HL-60 (cell line): ENCODE measurements at regions not wholly inside any gene's neighbourhood (a gene's known extent, or its start where the extent isn't known, plus 50 kb on each side); places are given as distances from the start of the nearest gene placed in this dataset.

Experiments
- GABPA ChIP-seq: IDR thresholded peaks from 2 replicates; pipeline ENCODE4 v1.6.1; 2012; ENCODE audit warnings: low read depth
- POLR2AphosphoS5 ChIP-seq: IDR thresholded peaks from 2 replicates; pipeline ENCODE4 v1.6.1; 2012; ENCODE audit warnings: low read depth
- REST ChIP-seq: IDR thresholded peaks from 2 replicates; pipeline ENCODE4 v1.6.1; 2012; ENCODE audit warnings: low read depth; ENCODE audit not compliant: insufficient replicate concordance
- SPI1 ChIP-seq: IDR thresholded peaks from 2 replicates; pipeline ENCODE4 v1.6.1; 2012; ENCODE audit warnings: low read depth, mild to moderate bottlenecking, borderline replicate concordance
- TF ChIP-seq, protein P1 (sequence below): IDR thresholded peaks from one replicate; pipeline ENCODE4 v1.5.1; 2011; ENCODE audit warnings: low read length, control low read depth, inconsistent platforms; ENCODE audit not compliant: insufficient read depth

- TF ChIP-seq, protein P1, sequence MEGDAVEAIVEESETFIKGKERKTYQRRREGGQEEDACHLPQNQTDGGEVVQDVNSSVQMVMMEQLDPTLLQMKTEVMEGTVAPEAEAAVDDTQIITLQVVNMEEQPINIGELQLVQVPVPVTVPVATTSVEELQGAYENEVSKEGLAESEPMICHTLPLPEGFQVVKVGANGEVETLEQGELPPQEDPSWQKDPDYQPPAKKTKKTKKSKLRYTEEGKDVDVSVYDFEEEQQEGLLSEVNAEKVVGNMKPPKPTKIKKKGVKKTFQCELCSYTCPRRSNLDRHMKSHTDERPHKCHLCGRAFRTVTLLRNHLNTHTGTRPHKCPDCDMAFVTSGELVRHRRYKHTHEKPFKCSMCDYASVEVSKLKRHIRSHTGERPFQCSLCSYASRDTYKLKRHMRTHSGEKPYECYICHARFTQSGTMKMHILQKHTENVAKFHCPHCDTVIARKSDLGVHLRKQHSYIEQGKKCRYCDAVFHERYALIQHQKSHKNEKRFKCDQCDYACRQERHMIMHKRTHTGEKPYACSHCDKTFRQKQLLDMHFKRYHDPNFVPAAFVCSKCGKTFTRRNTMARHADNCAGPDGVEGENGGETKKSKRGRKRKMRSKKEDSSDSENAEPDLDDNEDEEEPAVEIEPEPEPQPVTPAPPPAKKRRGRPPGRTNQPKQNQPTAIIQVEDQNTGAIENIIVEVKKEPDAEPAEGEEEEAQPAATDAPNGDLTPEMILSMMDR = no peak
- no peak for TF ChIP-seq SPI1
- TF ChIP-seq REST = no peak
- no peak for TF ChIP-seq POLR2AphosphoS5
- no peak for TF ChIP-seq GABPA
These were observed 51.8 kb upstream of the NDUFB4 start for GRCh38 chr3:120544361-120544760.
